Adrenal gland (tissue), 9 donors: ENCODE measurements at regions not wholly inside any gene's neighbourhood (a gene's known extent, or its start where the extent isn't known, plus 50 kb on each side); places are given as distances from the start of the nearest gene placed in this dataset.

Experiments used
- DNase-seq, 7 donors: peaks; one replicate each; pipeline ENCODE4 v3.0.0-alpha.2; 2019 to 2020
- H3K27ac ChIP-seq, 5 donors: fragments of 200-600 bp; sonication (generic) in 4 of 5; 1 replicate in 3 of 5; 2 replicates in 2 of 5; pipeline versions ENCODE4 v1.5.1 to v1.8.0; 2016 to 2020; ENCODE audit warnings: mild to moderate bottlenecking in 1 of 5
- H3K27me3 ChIP-seq: fragments of 200-600 bp; 2 replicates; pipeline ENCODE4 v1.8.0; 2021
- H3K36me3 ChIP-seq, 2 donors: fragments of 200-600 bp; replicated peaks in 1 of 2; 1 replicate in 1 of 2; 2 replicates in 1 of 2; pipeline versions ENCODE4 v1.5.1 to v1.8.0; 2018 to 2022
- H3K4me1 ChIP-seq, 2 donors: fragments of 200-600 bp; replicated peaks in 1 of 2; 1 replicate in 1 of 2; 2 replicates in 1 of 2; pipeline versions ENCODE4 v1.5.1 to v1.8.0; 2018 to 2021
- H3K4me3 ChIP-seq, 4 donors: fragments of 200-600 bp; sonication (generic) in 3 of 4; one replicate each; pipeline ENCODE4 v1.5.1; 2016 to 2018
- H3K9me3 ChIP-seq, 3 donors: fragments of 200-600 bp; sonication (generic) in 1 of 3; replicated peaks in 1 of 3; 1 replicate in 2 of 3; 2 replicates in 1 of 3; pipeline versions ENCODE4 v1.5.1 to v1.8.0; 2016 to 2021
- CTCF ChIP-seq, 6 experiments: fragments of 450-650 bp in 4 of 6; fragments of 200-600 bp in 2 of 6; sonication (generic) in 1 of 6; IDR thresholded peaks; 1 replicate in 5 of 6; 2 replicates in 1 of 6; pipeline versions ENCODE4 v1.5.1 to v1.8.0; 2016 to 2021; ENCODE audit warnings: antibody characterized with exemption in 6 of 6, mild to moderate bottlenecking in 2 of 6, moderate library complexity in 1 of 6
- POLR2A ChIP-seq, 2 donors: fragments of 450-650 bp; IDR thresholded peaks; one replicate each; pipeline ENCODE4 v1.6.1; 2017; ENCODE audit warnings: antibody characterized with exemption in 2 of 2, mild to moderate bottlenecking in 2 of 2, moderate library complexity in 1 of 2
- WGBS, 4 donors: extraction: QIAGEN DNeasy Blood & Tissue Kit in 2 of 4; methylation state at CpG; one replicate each; pipeline versions ENCODE4 v1.1.5 to v1.1.7; 2013 to 2017; 5-methylcytosine and 5-hydroxymethylcytosine counted together
- intact Hi-C, 2 donors: fragments of 100-400 bp; cut with DNase I; formaldehyde crosslinking; loops; one replicate each; pipeline versions ENCODE4 v1.14.1 to v1.15.0; 2022 to 2023
- donor health status: healthy with polysubstance abuse.
- donor health status: Bipolar disorder and iron deficiency.
- donor health status: DM: yes; HTN: yes; CAD: no.
- donor health status: DM: no; HTN: no; CAD: no.
- donor health status: DM: no; HTN: no; CAD: no.

- Histone ChIP-seq H3K9me3 (no peaks in the 10 kb centered on the region), H3K4me3 (no peak overlapping the region), H3K27ac (no peak overlapping the region), H3K27me3 (no peaks in the 10 kb centered on the region), H3K4me1 (no peaks in the 10 kb centered on the region), H3K36me3 (no peaks in the 10 kb centered on the region)
- DNase-seq: peak in 3 of 7 donors; percentile 8 to 22 (median 15)
- TF ChIP-seq POLR2A (IDR thresholded peaks at IDR 0.05) (no peak), CTCF (IDR thresholded peaks at IDR 0.05) (no peak)
- intact Hi-C loops: no loop called here
- WGBS, 4 donors: 28 to 31% (median 28%) methylated on average over 7 to 12 of the region's 12 CpGs
Measured at GRCh38 chr6:14396826-14397517, 279.4 kb downstream of the CD83 start.

- no peak overlapping the region for H3K27ac ChIP-seq
- H3K4me3 ChIP-seq: no peak overlapping the region
- no peaks in the 10 kb centered on the region for H3K27me3 ChIP-seq
- WGBS, 4 donors: 80 to 89% (median 82%) methylated on average over 6 of the region's 6 CpGs
- H3K4me1 ChIP-seq: no peaks in the 10 kb centered on the region
- TF ChIP-seq CTCF (IDR thresholded peaks at IDR 0.05): no peak
- DNase-seq: no peak
- intact Hi-C loops: no loop called here
- H3K9me3 ChIP-seq: no peaks in the 10 kb centered on the region
- H3K36me3 ChIP-seq: no peaks in the 10 kb centered on the region
Measured at GRCh38 chr6:14397518-14397901, 279.9 kb downstream of the CD83 start.

GRCh38 chr6:14398953-14399352 is 281.4 kb downstream of the CD83 start:
- WGBS, 4 donors: 86 to 95% (median 92%) methylated on average over 2 of the region's 2 CpGs
- TF ChIP-seq CTCF (IDR thresholded peaks at IDR 0.05) (no peak), POLR2A (IDR thresholded peaks at IDR 0.05) (no peak)
- H3K36me3 ChIP-seq: no peaks in the 10 kb centered on the region
- intact Hi-C loops: no loop called here
- DNase-seq: no peak
- no peak overlapping the region for H3K4me3 ChIP-seq
- H3K27ac ChIP-seq: no peak overlapping the region
- no peaks in the 10 kb centered on the region for H3K9me3 ChIP-seq
- no peaks in the 10 kb centered on the region for H3K4me1 ChIP-seq
- no peaks in the 10 kb centered on the region for H3K27me3 ChIP-seq

- intact Hi-C loops: no loop called here
- H3K27me3 ChIP-seq: no peaks in the 10 kb centered on the region
- H3K4me3 ChIP-seq: no peak overlapping the region
- TF ChIP-seq CTCF (IDR thresholded peaks at IDR 0.05) (no peak), POLR2A (IDR thresholded peaks at IDR 0.05) (no peak)
- DNase-seq: no peak
- no peaks in the 10 kb centered on the region for H3K36me3 ChIP-seq
- H3K9me3 ChIP-seq: no peaks in the 10 kb centered on the region
- H3K4me1 ChIP-seq: no peaks in the 10 kb centered on the region
- WGBS, 4 donors: 70 to 85% (median 80%) methylated on average over 5 of the region's 5 CpGs
- no peak overlapping the region for H3K27ac ChIP-seq
Measured at GRCh38 chr6:14399635-14400034, 282.1 kb downstream of the CD83 start.
